Natural killer cell (primary cell): ENCODE measurements at regions not wholly inside any gene's neighbourhood (a gene's known extent, or its start where the extent isn't known, plus 50 kb on each side); places are given as distances from the start of the nearest gene placed in this dataset.

Experiments used
- ATAC-seq, 3 donors: fragments of 150-1000 bp in 2 of 3; fragments of 200-7000 bp in 1 of 3; cut with Tn5 transposase; 1 replicate in 1 of 3; 2 replicates in 2 of 3; pipeline ENCODE4 v1.10.0; 2021; ENCODE audit warnings: mild to moderate bottlenecking in 2 of 3, moderate library complexity in 2 of 3
- DNase-seq, 2 donors: peaks; one replicate each; pipeline versions ENCODE4 v3.0.0 to v3.0.0-alpha.2; 2013 to 2021; ENCODE audit warnings: mixed read lengths in 1 of 2
- H3K27ac ChIP-seq: one replicate; pipeline ENCODE4 v1.5.1; 2013; ENCODE audit warnings: mild to moderate bottlenecking, low read length
- H3K27me3 ChIP-seq: one replicate; pipeline ENCODE4 v1.6.1; 2013; ENCODE audit warnings: low read length; ENCODE audit not compliant: control insufficient read depth, insufficient read depth
- H3K36me3 ChIP-seq: one replicate; pipeline ENCODE4 v1.6.1; 2013; ENCODE audit warnings: low read length; ENCODE audit not compliant: control insufficient read depth, insufficient read depth
- H3K4me1 ChIP-seq: one replicate; pipeline ENCODE4 v1.6.1; 2013; ENCODE audit warnings: low read length; ENCODE audit not compliant: control insufficient read depth, insufficient read depth
- H3K4me3 ChIP-seq: one replicate; pipeline ENCODE4 v1.5.1; 2013; ENCODE audit warnings: low read length
- H3K9me3 ChIP-seq: one replicate; pipeline ENCODE4 v1.6.1; 2013; ENCODE audit warnings: low read length; ENCODE audit not compliant: control insufficient read depth, insufficient read depth
- H3K27ac Mint-ChIP-seq, 2 donors: one replicate each; pipeline ENCODE4 v1.8.0; 2022; ENCODE audit warnings: mild to moderate bottlenecking in 2 of 2, mixed read lengths in 2 of 2, moderate library complexity in 1 of 2
- H3K27me3 Mint-ChIP-seq, 2 donors: one replicate each; pipeline ENCODE4 v1.8.0; 2022; ENCODE audit warnings: low read depth in 2 of 2, mixed read lengths in 2 of 2
- H3K36me3 Mint-ChIP-seq: one replicate; pipeline ENCODE4 v1.8.0; 2022; ENCODE audit warnings: mixed read lengths
- H3K4me1 Mint-ChIP-seq, 2 donors: one replicate each; pipeline ENCODE4 v1.8.0; 2022; ENCODE audit warnings: mixed read lengths in 2 of 2
- H3K4me3 Mint-ChIP-seq: one replicate; pipeline ENCODE4 v1.8.0; 2022; ENCODE audit warnings: mild to moderate bottlenecking, moderate library complexity, mixed read lengths
- H3K9me3 Mint-ChIP-seq, 2 donors: one replicate each; pipeline ENCODE4 v1.8.0; 2022; ENCODE audit warnings: mixed read lengths in 2 of 2
- CTCF ChIP-seq: fragments of 200-600 bp; IDR thresholded peaks from one replicate; pipeline ENCODE4 v1.8.0; 2022; ENCODE audit warnings: antibody characterized with exemption
- WGBS: methylation state at CpG from one replicate; pipeline ENCODE4 v1.1.7; 2013; ENCODE audit warnings: missing lambda C conversion rate; ENCODE audit not compliant: insufficient coverage; 5-methylcytosine and 5-hydroxymethylcytosine counted together
- intact Hi-C: fragments of 100-400 bp; cut with micrococcal nuclease; formaldehyde crosslinking; loops from one replicate; pipeline ENCODE4 v1.14.2; 2022

- Histone ChIP-seq H3K27me3 (no peaks in the 10 kb centered on the region), H3K36me3 (no peaks in the 10 kb centered on the region), H3K4me3 (no peak overlapping the region), H3K9me3 (no peaks in the 10 kb centered on the region), H3K4me1 (no peaks in the 10 kb centered on the region), H3K27ac (no peak overlapping the region)
- H3K27me3 Mint-ChIP-seq = no peaks in the 10 kb centered on the region
- H3K4me3 Mint-ChIP-seq = no peak overlapping the region
- no peak for DNase-seq
- no peak for TF ChIP-seq CTCF
- H3K9me3 Mint-ChIP-seq = peaks cover 0 to 2% of the 10 kb centered on the region in 2 donors
- no peak for ATAC-seq
- H3K36me3 Mint-ChIP-seq = peaks cover 3% of the 10 kb centered on the region
- H3K27ac Mint-ChIP-seq = no peak overlapping the region
- H3K4me1 Mint-ChIP-seq = peaks cover 0 to 5% of the 10 kb centered on the region in 2 donors
- 100% methylated on average over 1 of the region's 2 CpGs for WGBS
- intact Hi-C loops = no loop called here
Observed at GRCh38 chr1:114259511-114260160, 106.0 kb upstream of the SYT6 start.

- intact Hi-C loops = no loop called here
- DNase-seq (no peak), ATAC-seq (no peak)
- 93% methylated on average over 4 of the region's 4 CpGs for WGBS
- Histone ChIP-seq H3K4me1 (no peaks in the 10 kb centered on the region), H3K27ac (no peak overlapping the region), H3K9me3 (no peaks in the 10 kb centered on the region), H3K27me3 (no peaks in the 10 kb centered on the region), H3K36me3 (no peaks in the 10 kb centered on the region), H3K4me3 (no peak overlapping the region)
- Mint-ChIP-seq H3K36me3 (peaks cover 7% of the 10 kb centered on the region), H3K9me3 (peaks cover 0 to 4% of the 10 kb centered on the region in 2 donors), H3K27ac (no peak overlapping the region), H3K27me3 (no peaks in the 10 kb centered on the region), H3K4me1 (peaks cover 0 to 5% of the 10 kb centered on the region in 2 donors), H3K4me3 (no peak overlapping the region)
- no peak for TF ChIP-seq CTCF
Observed at GRCh38 chr1:114258633-114259032, 105.0 kb upstream of the SYT6 start.

GRCh38 chr1:114258074-114258473, 104.4 kb upstream of the SYT6 start:
- Histone ChIP-seq H3K27me3 (no peaks in the 10 kb centered on the region), H3K27ac (no peak overlapping the region), H3K36me3 (no peaks in the 10 kb centered on the region), H3K4me1 (no peaks in the 10 kb centered on the region), H3K4me3 (no peak overlapping the region), H3K9me3 (no peaks in the 10 kb centered on the region)
- 95% methylated on average over 3 of the region's 3 CpGs for WGBS
- no peaks in the 10 kb centered on the region for H3K27me3 Mint-ChIP-seq
- intact Hi-C loops = no loop called here
- H3K36me3 Mint-ChIP-seq = peaks cover 7% of the 10 kb centered on the region
- peaks cover 0 to 5% of the 10 kb centered on the region in 2 donors for H3K4me1 Mint-ChIP-seq
- no peak overlapping the region for H3K4me3 Mint-ChIP-seq
- no peak for ATAC-seq
- no peak overlapping the region for H3K27ac Mint-ChIP-seq
- DNase-seq = no peak
- no peak for TF ChIP-seq CTCF
- H3K9me3 Mint-ChIP-seq = peaks cover 2 to 4% of the 10 kb centered on the region in 2 donors

GRCh38 chr1:114257554-114257953, 103.9 kb upstream of the SYT6 start:
- no peak overlapping the region for H3K27ac ChIP-seq
- H3K9me3 Mint-ChIP-seq = peaks cover 2 to 4% of the 10 kb centered on the region in 2 donors
- no peaks in the 10 kb centered on the region for H3K4me1 ChIP-seq
- WGBS = 87% methylated on average over 1 of the region's 1 CpG
- no peak for ATAC-seq
- no peaks in the 10 kb centered on the region for H3K27me3 ChIP-seq
- no peak for DNase-seq
- no peak overlapping the region for H3K27ac Mint-ChIP-seq
- H3K9me3 ChIP-seq = no peaks in the 10 kb centered on the region
- no peak overlapping the region for H3K4me3 ChIP-seq
- peaks cover 7% of the 10 kb centered on the region for H3K36me3 Mint-ChIP-seq
- no peaks in the 10 kb centered on the region for H3K36me3 ChIP-seq
- no peak for TF ChIP-seq CTCF
- intact Hi-C loops = no loop called here
- no peak overlapping the region for H3K4me3 Mint-ChIP-seq
- peaks cover 0 to 2% of the 10 kb centered on the region in 2 donors for H3K27me3 Mint-ChIP-seq
- H3K4me1 Mint-ChIP-seq = peaks cover under 1 to 5% of the 10 kb centered on the region in 2 donors
